K562 (cell line): ENCODE measurements at regions not wholly inside any gene's neighbourhood (a gene's known extent, or its start where the extent isn't known, plus 50 kb on each side); places are given as distances from the start of the nearest gene placed in this dataset.

ENCODE experiments used
- ATAC-seq: fragments of 200-7000 bp; cut with Tn5 transposase; 3 replicates; pipeline ENCODE4 v1.9.1; 2020; ENCODE audit warnings: moderate library complexity
- BruUV-seq: library from RNA; stranded (reverse); fragments of 400-500 nt; replicated peaks from 2 replicates; lab custom pipeline; 2021; lab: Mats Ljungman, UMichigan
- CTCF ChIA-PET: fragments of 300-600 bp; formaldehyde crosslinking; extraction: SDS; loops from one replicate; lab custom pipeline; 2021; ENCODE audit warnings: low intra/inter-chr PET ratio; lab: Yijun Ruan, JAX
- POLR2A ChIA-PET: fragments of 300-600, 350-650 bp; sonication (Branson Sonifier 250); formaldehyde crosslinking; extraction: SDS; loops from one replicate; lab custom pipeline; 2021; ENCODE audit warnings: antibody characterized with exemption, inconsistent platforms; lab: Yijun Ruan, JAX
- DNase-seq, 4 experiments: peaks; one replicate each; pipeline versions ENCODE4 v3.0.0 to v3.0.0-alpha.2; 2011 to 2018; ENCODE audit warnings: low spot score in 3 of 4, mixed read lengths in 3 of 4; ENCODE audit errors: extremely low read depth in 1 of 4
- FAIRE-seq: peaks from 2 replicates; lab custom pipeline; 2011; peaks lifted over from hg19 to GRCh38; lab: Jason Lieb, UNC
- H2AFZ ChIP-seq: 2 replicates; pipeline ENCODE4 v1.6.0; 2011; ENCODE audit warnings: low read depth, low read length, control low read depth, inconsistent platforms
- H3K27ac ChIP-seq: fragments of 200-600 bp; 3 replicates; pipeline ENCODE4 v1.8.0; 2011; ENCODE audit warnings: low read depth, mild to moderate bottlenecking, control low read depth, inconsistent platforms, low read length, moderate library complexity, mixed read lengths; ENCODE audit errors: extremely low read depth
- H3K27me3 ChIP-seq, 2 experiments: fragments of 300-600 bp in 1 of 2; 2 replicates in 1 of 2; 3 replicates in 1 of 2; pipeline versions ENCODE4 v1.6.0 to v1.8.0; 2011; ENCODE audit warnings: inconsistent platforms in 2 of 2, low read length in 2 of 2, mild to moderate bottlenecking in 1 of 2, mixed read lengths in 1 of 2, moderate library complexity in 1 of 2; ENCODE audit not compliant: control insufficient read depth in 2 of 2, insufficient read depth in 2 of 2
- H3K36me3 ChIP-seq: fragments of 300-600 bp; 3 replicates; pipeline ENCODE4 v1.8.0; 2011; ENCODE audit warnings: mild to moderate bottlenecking, low read length, inconsistent platforms; ENCODE audit not compliant: control insufficient read depth, insufficient read depth
- H3K4me1 ChIP-seq, 2 experiments: fragments of 200-600 bp in 1 of 2; replicated peaks in 1 of 2; 2 replicates in 1 of 2; 3 replicates in 1 of 2; pipeline versions ENCODE4 v1.5.1 to v1.8.0; 2011; ENCODE audit warnings: inconsistent platforms in 2 of 2, low read length in 2 of 2, mild to moderate bottlenecking in 1 of 2, mixed read lengths in 1 of 2, moderate library complexity in 1 of 2; ENCODE audit not compliant: control insufficient read depth in 2 of 2, insufficient read depth in 2 of 2
- H3K4me2 ChIP-seq: 2 replicates; pipeline ENCODE4 v1.6.1; 2011; ENCODE audit warnings: low read length, control low read depth, inconsistent platforms, mixed read lengths; ENCODE audit not compliant: insufficient read depth
- H3K4me3 ChIP-seq: fragments of 200-600 bp; sonication (generic), shearing (Covaris generic); 2 replicates; pipeline ENCODE4 v1.5.1; 2016; ENCODE audit warnings: control low read depth, inconsistent platforms
- H3K79me2 ChIP-seq: fragments of 200-600 bp; 3 replicates; pipeline ENCODE4 v1.8.0; 2011; ENCODE audit warnings: low read length, inconsistent platforms; ENCODE audit not compliant: control insufficient read depth, insufficient read depth
- H3K9ac ChIP-seq, 2 experiments: 2 replicates each; pipeline versions ENCODE4 v1.6.0 to v1.6.1; 2011; ENCODE audit warnings: low read depth in 2 of 2, low read length in 2 of 2, control low read depth in 1 of 2, inconsistent platforms in 1 of 2, mild to moderate bottlenecking in 1 of 2, mixed read lengths in 1 of 2; ENCODE audit not compliant: insufficient read depth in 1 of 2
- H3K9me1 ChIP-seq: one replicate; pipeline ENCODE4 v1.6.0; 2011; ENCODE audit warnings: inconsistent platforms, mild to moderate bottlenecking, low read length, moderate library complexity; ENCODE audit not compliant: control insufficient read depth, insufficient read depth
- H3K9me3 ChIP-seq: replicated peaks from 2 replicates; pipeline ENCODE4 v1.5.1; 2011; ENCODE audit warnings: low read depth, low read length, inconsistent platforms; ENCODE audit not compliant: control insufficient read depth, insufficient read depth
- H4K20me1 ChIP-seq: replicated peaks from 2 replicates; pipeline ENCODE4 v1.6.1; 2011; ENCODE audit warnings: low read length, inconsistent platforms, mixed read lengths; ENCODE audit not compliant: control insufficient read depth, insufficient read depth
- BRD4 ChIP-seq: fragments of 200-600 bp; sonication (generic); IDR thresholded peaks from 2 replicates; pipeline ENCODE4 v1.6.1; 2017; ENCODE audit warnings: inconsistent platforms
- CCAR2 ChIP-seq: fragments of 200-400 bp; formaldehyde crosslinking; IDR thresholded peaks from 2 replicates; pipeline ENCODE4 v1.6.1; 2017; ENCODE audit warnings: mild to moderate bottlenecking, low read depth, low read length
- FOXM1 ChIP-seq, 2 experiments: fragments of 450-650 bp in 1 of 2; sonication (generic) in 1 of 2; formaldehyde crosslinking in 1 of 2; IDR thresholded peaks; 2 replicates each; pipeline versions ENCODE4 v1.6.1 to v1.9.0; 2017 to 2022; ENCODE audit warnings: low read depth in 2 of 2, mild to moderate bottlenecking in 2 of 2, missing genetic modification reagents in 1 of 2, moderate library complexity in 1 of 2
- KDM4B ChIP-seq, 2 experiments: fragments of 450-650 bp in 1 of 2; sonication (generic) in 1 of 2; IDR thresholded peaks; 2 replicates each; pipeline ENCODE4 v1.6.1; 2016 to 2017; ENCODE audit warnings: borderline replicate concordance in 2 of 2, antibody characterized with exemption in 1 of 2, low read depth in 1 of 2, mild to moderate bottlenecking in 1 of 2
- KLF16 ChIP-seq: IDR thresholded peaks from 2 replicates; pipeline ENCODE4 v1.6.1; 2016; ENCODE audit warnings: antibody characterized with exemption
- MBD1 ChIP-seq: fragments of 250-450 bp; sonication (Bioruptor Pico); IDR thresholded peaks from 2 replicates; pipeline ENCODE4 v1.8.0; 2022; ENCODE audit warnings: inconsistent platforms
- MCM5 ChIP-seq: fragments of 450-650 bp; IDR thresholded peaks from 2 replicates; pipeline ENCODE4 v1.6.1; 2016; ENCODE audit warnings: low read depth
- OTX1 ChIP-seq: fragments of 450-650 bp; formaldehyde crosslinking; IDR thresholded peaks from 2 replicates; pipeline ENCODE4 v1.4.0; 2022; ENCODE audit warnings: mild to moderate bottlenecking
- SPI1 ChIP-seq: IDR thresholded peaks from 2 replicates; pipeline ENCODE4 v1.6.1; 2011; ENCODE audit warnings: low read depth, low read length, control low read depth, borderline replicate concordance
- ZC3H4 ChIP-seq: sonication (generic); formaldehyde crosslinking; IDR thresholded peaks from 2 replicates; pipeline ENCODE4 v1.9.0; 2021; ENCODE audit warnings: missing genetic modification reagents, borderline replicate concordance
- ZNF507 ChIP-seq: conservative IDR thresholded peaks from 2 replicates; pipeline ENCODE4 v1.6.1; 2017; ENCODE audit warnings: missing genetic modification characterization, missing compliant biosample characterization
- ZNF75A ChIP-seq: fragments of 450-650 bp; formaldehyde crosslinking; IDR thresholded peaks from 2 replicates; pipeline ENCODE4 v1.4.0; 2020; ENCODE audit warnings: mild to moderate bottlenecking
- WGBS: fragments of 100-300 bp; shearing (Covaris generic); methylation state at CpG from one replicate; pipeline ENCODE4 v1.1.6; 2016; ENCODE audit warnings: low coverage, mixed read lengths; ENCODE audit not compliant: insufficient coverage; ENCODE audit errors: missing lambda C conversion rate; 5-methylcytosine and 5-hydroxymethylcytosine counted together
- in situ Hi-C: fragments of 300-500 bp; cut with MboI; formaldehyde crosslinking; loops from 4 replicates; pipeline ENCODE4 v1.15.0; 2018; ENCODE audit warnings: inconsistent platforms, mixed read lengths
- intact Hi-C: fragments of 100-400 bp; cut with micrococcal nuclease; formaldehyde crosslinking; loops from 2 replicates; pipeline ENCODE4 v1.14.2; 2022

DNA sequence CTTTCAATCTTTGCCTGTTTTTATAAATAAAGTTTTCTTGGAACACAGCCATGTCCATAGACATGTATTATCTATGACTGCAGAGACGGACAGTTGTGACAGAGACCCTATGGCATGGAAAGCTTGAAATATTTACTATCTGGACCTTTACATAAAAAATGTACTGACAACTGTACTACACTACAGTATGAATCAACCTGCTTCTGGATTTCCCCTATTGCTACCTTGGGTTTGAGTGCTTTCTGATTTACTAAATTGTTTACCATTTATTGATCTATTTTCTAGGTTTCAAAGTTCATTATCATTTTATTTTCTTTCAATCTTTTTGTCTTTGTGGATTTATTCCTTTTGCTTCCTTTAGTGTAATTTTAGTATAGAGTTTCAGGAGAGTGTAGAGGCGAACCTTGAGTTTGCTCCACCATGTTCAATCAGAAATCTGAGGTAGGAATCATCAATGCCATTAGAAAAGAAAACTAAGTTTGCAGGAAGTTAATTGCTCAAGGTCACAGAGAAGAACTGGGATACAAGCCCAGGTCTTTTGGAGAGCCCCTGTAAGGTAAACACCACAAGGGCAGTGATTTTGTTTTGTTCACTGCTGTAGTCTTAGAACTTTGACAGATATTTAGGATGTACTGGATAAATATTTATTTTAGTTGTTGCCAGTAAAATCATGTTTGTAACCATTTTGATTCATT is 352.8 kb upstream of the SYNCRIP start:
- Histone ChIP-seq H3K9me1 (no peaks in the 10 kb centered on the region), H3K4me1 (no peaks in the 10 kb centered on the region), H3K79me2 (no peaks in the 10 kb centered on the region), H3K9ac (no peak overlapping the region), H3K27ac (no peak overlapping the region), H3K36me3 (no peaks in the 10 kb centered on the region), H3K4me3 (no peak overlapping the region), H3K9me3 (no peaks in the 10 kb centered on the region), H3K4me2 (no peak overlapping the region), H3K27me3 (no peaks in the 10 kb centered on the region), H2AFZ (no peak overlapping the region), H4K20me1 (no peaks in the 10 kb centered on the region)
- no peak for FAIRE-seq
- TF ChIP-seq BRD4: no peak
- TF ChIP-seq FOXM1 (IDR thresholded peaks at IDR 0.05; ENCODE audit: low read depth): no peak
- TF ChIP-seq FOXM1 (CRISPR knock-in tag; IDR thresholded peaks at IDR 0.05; ENCODE audit: low read depth): no peak
- TF ChIP-seq OTX1 (CRISPR knock-in tag): no peak
- no peak for TF ChIP-seq ZC3H4
- no peak for TF ChIP-seq CCAR2
- TF ChIP-seq KLF16: no peak
- no peak for ATAC-seq
- no peak for DNase-seq
- intact Hi-C loops: no loop called here
- no TSS peak for BruUV-seq
- ChIA-PET CTCF (interaction anchor here (0.6 kb wide), 1 partner anchor 22 kb away, joined by 3 read pairs; no protein-coding TSS in a partner anchor), POLR2A (no interaction called here)
- in situ Hi-C loops: no loop called here
- WGBS: 0% methylated on average over 2 of the region's 2 CpGs

DNA sequence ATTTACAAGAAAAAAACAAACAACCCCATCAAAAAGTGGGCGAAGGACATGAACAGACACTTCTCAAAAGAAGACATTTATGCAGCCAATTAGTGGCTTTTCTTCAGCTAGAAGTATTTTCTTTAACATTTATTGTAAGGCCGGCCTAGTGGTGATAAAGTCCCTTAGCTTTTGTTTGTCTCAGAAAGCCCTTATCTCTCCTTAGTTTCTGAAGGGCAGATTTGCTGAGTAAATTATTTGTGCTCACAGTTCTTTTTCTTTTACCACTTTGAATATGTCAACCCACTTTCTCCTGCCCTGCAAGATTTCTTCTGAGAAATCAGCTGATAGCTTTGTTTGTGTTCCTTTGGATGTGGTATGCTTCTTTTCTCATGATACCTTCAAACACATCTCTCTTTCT is 344.0 kb upstream of the SYNCRIP start:
- 0% methylated on average over 2 of the region's 2 CpGs for WGBS
- no peak for FAIRE-seq

More for the DNA sequence above, 344.0 kb upstream of the SYNCRIP start:
- ATAC-seq (no peak), DNase-seq (no peak)
- Histone ChIP-seq H3K9ac (no peak overlapping the region), H3K27ac (no peak overlapping the region), H3K4me3 (no peak overlapping the region), H3K4me2 (no peak overlapping the region), H3K27me3 (no peaks in the 10 kb centered on the region), H4K20me1 (no peaks in the 10 kb centered on the region), H3K9me3 (no peaks in the 10 kb centered on the region; the same call in none of the 2 replicates), H3K4me1 (no peaks in the 10 kb centered on the region), H3K36me3 (no peaks in the 10 kb centered on the region), H2AFZ (no peak overlapping the region), H3K9me1 (no peaks in the 10 kb centered on the region), H3K79me2 (no peaks in the 10 kb centered on the region)
- no TSS peak for BruUV-seq
- in situ Hi-C loops (no loop called here), intact Hi-C loops (no loop called here)
- POLR2A ChIA-PET: no interaction called here
- TF ChIP-seq MCM5 (no peak), SPI1 (no peak), KDM4B (IDR thresholded peaks at IDR 0.05; ENCODE audit: borderline replicate concordance in 2 of 2, low read depth in 1 of 2) (no peak), ZNF507 (tag) (0 out of 2 replicates have a peak, but pooled peaks have one; percentile 25), MBD1 (CRISPR knock-in tag) (no peak), ZNF75A (CRISPR knock-in tag) (no peak)
- CTCF ChIA-PET: no interaction called here
